ENCODE measurements at regions not wholly inside any gene's neighbourhood (a gene's known extent, or its start where the extent isn't known, plus 50 kb on each side); places are given as distances from the start of the nearest gene placed in this dataset.

DNA sequence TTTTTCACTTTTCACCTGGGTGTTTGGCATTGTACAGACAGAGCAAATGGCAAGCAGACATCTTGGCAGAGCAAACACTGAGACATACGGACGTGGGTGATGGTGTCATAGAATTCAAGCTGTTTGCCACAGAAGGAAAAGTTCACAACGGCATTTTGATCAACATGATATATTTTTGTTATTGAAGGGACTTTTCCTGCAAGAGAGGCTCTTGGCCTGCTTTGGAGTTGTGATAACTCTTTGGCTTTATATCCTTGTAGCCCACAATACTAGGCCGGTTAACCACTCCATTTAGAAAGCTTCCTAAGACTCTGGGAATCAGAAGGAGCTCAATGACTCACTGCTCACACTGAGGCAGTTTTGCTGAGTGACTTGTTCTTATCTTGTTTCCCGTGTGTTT, 1038.3 kb downstream of the TLE1 start:
- TF ChIP-seq, protein P1, sequence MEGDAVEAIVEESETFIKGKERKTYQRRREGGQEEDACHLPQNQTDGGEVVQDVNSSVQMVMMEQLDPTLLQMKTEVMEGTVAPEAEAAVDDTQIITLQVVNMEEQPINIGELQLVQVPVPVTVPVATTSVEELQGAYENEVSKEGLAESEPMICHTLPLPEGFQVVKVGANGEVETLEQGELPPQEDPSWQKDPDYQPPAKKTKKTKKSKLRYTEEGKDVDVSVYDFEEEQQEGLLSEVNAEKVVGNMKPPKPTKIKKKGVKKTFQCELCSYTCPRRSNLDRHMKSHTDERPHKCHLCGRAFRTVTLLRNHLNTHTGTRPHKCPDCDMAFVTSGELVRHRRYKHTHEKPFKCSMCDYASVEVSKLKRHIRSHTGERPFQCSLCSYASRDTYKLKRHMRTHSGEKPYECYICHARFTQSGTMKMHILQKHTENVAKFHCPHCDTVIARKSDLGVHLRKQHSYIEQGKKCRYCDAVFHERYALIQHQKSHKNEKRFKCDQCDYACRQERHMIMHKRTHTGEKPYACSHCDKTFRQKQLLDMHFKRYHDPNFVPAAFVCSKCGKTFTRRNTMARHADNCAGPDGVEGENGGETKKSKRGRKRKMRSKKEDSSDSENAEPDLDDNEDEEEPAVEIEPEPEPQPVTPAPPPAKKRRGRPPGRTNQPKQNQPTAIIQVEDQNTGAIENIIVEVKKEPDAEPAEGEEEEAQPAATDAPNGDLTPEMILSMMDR (IDR thresholded peaks at IDR 0.05): no peak
- no peak for TF ChIP-seq EP300 (IDR thresholded peaks at IDR 0.05)
- TF ChIP-seq POLR2A (IDR thresholded peaks at IDR 0.05; ENCODE audit: low read depth): no peak
